ENCODE measurements at regions not wholly inside any gene's neighbourhood (a gene's known extent, or its start where the extent isn't known, plus 50 kb on each side); places are given as distances from the start of the nearest gene placed in this dataset.

DNA sequence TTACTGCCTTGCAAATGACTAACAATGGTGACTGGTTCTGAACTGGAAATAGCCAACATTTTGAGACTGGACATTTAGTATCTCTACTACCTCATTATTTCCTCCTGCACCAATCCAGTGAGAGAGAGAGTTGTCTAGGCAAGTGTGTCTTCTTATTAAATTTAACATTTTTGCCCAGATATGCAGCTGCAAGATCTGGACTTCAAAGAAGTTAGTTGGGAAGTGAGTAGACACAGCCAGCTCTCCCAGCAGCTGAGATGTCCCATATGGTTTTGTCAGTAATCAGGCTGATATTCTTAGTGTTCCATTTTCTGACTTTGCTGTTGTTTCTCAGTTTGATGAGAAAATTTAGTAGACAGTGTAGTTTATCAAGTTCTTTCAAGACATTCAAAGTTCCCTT is 1778.8 kb upstream of the CDH6 start:
- DNase-seq (ENCODE audit: low spot score) = no peak

GRCh38 chr5:29412979-29413378 is 1780.5 kb upstream of the CDH6 start:
- no peak for DNase-seq (ENCODE audit: low spot score)

DNA sequence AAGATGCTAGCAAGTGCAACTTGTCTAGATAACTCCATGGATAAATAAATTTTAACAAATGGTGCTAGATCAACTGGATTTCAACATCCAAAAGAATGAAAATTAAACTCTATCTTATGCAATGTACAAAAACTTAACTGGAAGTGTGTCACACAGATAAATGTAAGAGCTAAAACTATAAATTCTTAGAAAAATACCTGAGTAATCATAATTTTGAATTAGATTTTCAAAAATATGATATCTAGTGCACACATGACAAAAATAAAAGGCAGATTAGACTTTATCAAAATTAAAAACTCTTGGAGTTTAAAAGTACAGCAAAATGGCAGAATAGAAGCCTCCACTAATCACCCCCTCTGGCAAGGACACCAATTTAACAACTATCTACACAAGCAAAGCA is 1791.2 kb upstream of the CDH6 start:
- DNase-seq (ENCODE audit: low spot score) = no peak

DNA sequence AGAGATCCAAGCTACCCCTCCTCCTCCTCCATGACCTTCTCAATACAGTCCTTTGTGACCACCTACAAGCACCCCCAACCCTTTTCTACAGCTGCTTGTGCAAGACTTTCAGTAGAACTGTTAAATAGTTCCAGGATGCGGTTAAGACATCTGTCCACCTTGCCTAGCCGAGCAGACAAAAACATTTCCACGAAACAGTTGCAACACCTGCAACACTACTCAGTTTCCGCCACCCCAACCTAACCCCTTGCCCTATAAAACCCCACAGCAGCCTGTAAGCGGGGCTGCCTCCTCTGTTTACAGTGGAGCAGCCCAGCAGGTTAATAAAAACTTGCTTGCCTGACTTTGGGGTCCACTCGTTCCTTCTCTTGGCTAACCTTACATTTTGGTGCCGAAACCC is 1803.5 kb upstream of the CDH6 start:
- DNase-seq (ENCODE audit: low spot score) = no peak

- no peak for DNase-seq (ENCODE audit: low spot score)
Measured at GRCh38 chr5:29387384-29387783, 1806.1 kb upstream of the CDH6 start.

DNA sequence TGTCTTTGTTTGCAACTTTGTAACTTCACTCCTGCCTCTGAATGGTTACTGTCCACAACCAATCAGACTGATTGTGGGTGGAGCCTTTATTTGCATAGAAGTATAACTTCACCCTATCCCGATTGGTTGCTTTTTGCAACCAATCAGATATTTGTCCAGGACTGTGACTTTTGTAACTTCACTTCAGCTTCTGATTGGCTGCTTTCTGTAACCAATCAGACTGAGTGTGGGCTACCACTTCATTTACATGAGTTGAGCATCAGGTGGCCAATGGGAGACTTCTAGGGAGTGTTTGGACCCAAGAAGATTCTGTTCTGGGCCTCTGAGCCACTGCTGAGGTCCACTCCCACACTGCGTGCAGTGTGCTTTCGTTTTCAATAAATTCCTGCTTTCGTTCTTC is 1810.7 kb upstream of the CDH6 start:
- DNase-seq (ENCODE audit: low spot score) = no peak

GRCh38 chr5:29380029-29380428 is 1813.5 kb upstream of the CDH6 start:
- DNase-seq (ENCODE audit: low spot score) = no peak

DNA sequence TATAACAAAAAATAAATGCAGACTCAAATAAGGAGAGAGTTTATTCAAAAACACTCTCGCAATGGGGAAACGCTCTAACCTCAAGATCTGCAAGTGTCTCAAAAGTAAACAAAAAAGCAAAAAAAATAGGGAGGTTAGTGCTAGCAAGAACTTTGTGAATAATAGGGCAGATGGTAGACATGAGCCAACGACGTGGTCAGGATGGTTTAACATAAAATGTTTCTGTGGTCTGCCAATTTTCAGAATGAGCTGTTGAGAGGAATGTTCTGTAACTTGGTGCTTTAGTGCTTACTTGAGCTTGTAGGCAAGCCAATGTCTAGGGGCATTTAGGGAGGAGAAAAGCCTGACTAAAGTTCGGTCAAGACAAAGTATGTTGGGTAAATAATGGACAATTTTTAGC is 1813.9 kb upstream of the CDH6 start:
- DNase-seq (ENCODE audit: low spot score) = no peak

GRCh38 chr5:29378104-29378503 is 1815.4 kb upstream of the CDH6 start:
- no peak for DNase-seq (ENCODE audit: low spot score)

DNA sequence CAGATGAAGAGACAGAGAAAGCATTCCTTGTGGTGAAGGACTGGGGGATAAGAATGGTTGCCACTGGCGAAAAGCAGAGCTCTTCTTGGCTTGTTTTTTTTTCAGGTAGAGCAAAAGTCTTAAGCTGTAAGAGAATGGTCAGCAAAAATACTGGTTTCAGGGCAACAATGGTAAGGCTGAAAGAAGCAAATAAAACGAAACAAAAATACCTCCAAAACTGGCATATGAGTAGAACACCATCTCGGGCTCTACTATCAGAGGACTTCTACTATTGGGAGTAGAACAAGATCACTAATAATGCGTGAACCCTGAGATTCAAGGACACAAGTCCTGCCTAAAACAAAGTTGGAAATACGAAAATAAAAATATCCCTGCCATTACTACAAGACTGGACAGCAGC is 1823.2 kb upstream of the CDH6 start:
- no peak for DNase-seq (ENCODE audit: low spot score)

GRCh38 chr5:29367176-29367833 is 1826.2 kb upstream of the CDH6 start:
- DNase-seq (ENCODE audit: low spot score) = no peak

DNA sequence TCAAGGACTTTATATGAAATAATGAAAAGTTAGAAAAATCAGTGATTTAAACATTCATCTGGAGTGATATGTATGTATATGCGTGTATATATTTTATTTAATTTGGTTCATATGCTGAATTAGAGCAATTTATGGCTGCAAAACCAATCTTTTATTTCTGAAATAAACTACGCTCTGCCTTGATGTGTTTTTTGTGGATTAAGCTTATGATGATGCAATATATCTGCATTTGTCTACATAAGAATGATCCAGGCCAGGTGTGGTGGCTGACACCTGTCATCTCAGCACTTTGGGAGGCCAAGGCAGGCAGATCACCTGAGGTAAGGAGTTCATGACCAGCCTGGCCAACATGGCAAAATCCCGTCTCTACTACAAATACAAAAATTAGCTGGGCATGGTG is 1842.3 kb upstream of the CDH6 start:
- no peak for DNase-seq (ENCODE audit: low spot score)

GRCh38 chr5:29337030-29337429 is 1856.5 kb upstream of the CDH6 start:
- no peak for DNase-seq (ENCODE audit: low spot score)

DNA sequence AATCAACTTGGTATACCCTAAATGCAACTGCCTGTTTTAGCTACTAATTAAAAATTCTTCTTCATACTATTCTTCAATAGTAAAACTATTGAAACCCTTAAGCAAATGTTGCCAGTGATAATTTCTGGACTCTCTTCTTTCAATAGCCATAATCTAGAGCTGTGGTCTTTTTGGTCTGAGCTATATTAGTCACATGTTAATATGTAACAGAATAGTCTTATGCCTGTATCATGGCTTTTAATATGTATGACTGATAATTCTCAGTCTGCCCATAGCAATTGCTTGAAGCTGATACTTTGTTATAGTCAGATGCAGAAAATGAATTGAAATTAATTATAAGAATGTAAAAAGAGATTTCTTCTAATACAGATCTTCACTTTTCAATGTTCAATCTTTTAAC is 1871.9 kb upstream of the CDH6 start:
- DNase-seq (ENCODE audit: low spot score) = no peak

DNA sequence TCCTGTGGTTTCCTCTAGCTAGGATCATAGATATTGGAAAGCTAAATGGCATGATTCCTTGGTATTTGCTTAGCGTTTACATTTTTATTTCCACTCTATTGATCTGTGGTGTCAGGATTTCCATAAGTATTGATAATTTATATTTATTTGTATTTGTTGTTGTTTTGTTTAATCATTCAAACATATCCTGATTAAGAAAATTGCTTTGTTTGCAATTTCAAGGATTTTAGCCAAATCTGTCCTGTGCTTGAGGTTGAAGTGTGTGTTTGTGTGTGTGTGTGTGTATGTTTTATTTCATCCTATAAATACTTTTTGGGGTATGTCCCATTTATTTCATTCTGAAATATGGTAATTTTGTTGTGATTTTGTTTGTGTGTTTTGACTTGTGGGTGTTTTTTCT is 1884.1 kb upstream of the CDH6 start:
- no peak for DNase-seq (ENCODE audit: low spot score)

GRCh38 chr5:29307478-29307877 is 1886.0 kb upstream of the CDH6 start:
- DNase-seq (ENCODE audit: low spot score) = no peak

DNA sequence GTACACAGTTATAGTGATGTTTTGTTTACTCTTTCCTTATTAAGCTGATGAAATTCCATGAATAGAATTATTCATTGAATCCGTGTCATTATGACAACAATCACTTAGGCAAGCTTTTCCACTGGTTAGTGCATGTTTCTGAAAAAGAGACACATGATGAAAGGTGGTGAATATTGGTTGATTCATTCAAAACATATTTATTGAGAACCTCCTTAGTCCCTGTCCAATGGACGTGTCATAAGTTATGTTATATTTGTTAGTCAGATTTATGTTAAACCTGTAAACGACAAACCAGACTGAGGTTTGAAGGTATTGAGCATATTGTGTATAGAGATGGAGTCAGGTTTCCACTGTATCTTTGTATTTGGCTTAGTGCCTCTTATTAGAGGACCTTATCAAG is 1888.9 kb upstream of the CDH6 start:
- DNase-seq (ENCODE audit: low spot score) = no peak

DNA sequence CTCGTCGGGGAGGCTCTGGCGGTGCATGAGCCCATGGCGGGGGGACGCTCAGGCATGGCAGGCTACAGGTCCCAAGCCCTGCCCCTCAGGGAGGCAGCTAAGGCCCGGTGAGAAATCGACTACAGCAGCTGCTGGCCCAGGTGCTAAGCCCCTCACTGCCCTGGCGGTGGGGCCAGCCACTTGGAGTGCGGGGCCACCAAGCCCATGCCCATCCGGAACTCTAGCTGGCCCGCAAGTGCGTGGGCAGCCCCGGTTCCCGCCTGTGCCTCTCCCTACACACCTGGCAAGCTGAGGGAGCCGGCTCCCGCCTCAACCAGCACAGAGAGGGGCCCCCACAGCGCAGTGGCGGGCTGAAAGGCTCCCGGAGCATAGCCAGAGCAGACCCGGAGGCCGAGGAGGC is 1896.9 kb upstream of the CDH6 start:
- DNase-seq (ENCODE audit: low spot score) = no peak

GRCh38 chr5:29277642-29278041 is 1915.8 kb upstream of the CDH6 start:
- DNase-seq (ENCODE audit: low spot score) = no peak

DNA sequence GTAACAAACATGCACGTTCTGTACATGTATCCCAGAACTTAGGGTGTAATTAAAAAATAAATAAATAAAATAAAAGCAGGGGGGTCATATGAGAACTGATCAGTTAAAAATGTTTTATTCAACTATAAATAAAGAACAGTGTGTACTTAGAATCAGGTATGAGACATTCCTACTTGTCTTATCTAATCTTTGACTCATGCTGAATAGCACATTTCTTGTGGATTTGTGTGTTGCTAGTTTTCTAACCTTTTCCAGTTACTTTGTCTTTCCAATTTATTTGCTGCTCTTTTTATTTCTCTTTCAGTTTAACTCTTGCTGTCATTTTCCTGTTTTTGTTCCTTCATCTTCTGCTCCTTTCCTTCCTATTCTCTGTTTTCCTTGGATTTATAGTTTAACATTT is 1917.1 kb upstream of the CDH6 start:
- DNase-seq (ENCODE audit: low spot score) = no peak

DNA sequence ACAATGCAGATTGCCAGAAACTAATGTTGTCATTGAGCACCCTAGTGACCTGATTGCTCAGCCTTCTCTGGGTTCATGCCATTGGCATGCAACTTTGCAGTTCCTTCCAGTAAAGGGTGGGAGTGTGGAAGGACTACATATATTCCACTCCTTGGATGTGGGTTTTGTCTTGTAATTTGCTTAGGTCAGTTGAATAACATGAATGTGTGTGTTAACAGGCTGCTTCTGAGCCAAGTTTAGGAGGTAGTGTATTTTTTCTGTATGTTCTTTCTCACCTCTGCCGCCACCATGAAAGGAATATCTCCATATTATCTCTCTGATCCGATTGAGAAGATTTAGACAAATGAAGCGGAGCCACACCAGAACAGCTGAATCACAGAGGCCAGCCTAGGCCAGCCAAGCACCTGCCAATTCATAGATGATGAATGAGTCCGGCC is 1929.6 kb upstream of the CDH6 start:
- DNase-seq (ENCODE audit: low spot score) = no peak

DNA sequence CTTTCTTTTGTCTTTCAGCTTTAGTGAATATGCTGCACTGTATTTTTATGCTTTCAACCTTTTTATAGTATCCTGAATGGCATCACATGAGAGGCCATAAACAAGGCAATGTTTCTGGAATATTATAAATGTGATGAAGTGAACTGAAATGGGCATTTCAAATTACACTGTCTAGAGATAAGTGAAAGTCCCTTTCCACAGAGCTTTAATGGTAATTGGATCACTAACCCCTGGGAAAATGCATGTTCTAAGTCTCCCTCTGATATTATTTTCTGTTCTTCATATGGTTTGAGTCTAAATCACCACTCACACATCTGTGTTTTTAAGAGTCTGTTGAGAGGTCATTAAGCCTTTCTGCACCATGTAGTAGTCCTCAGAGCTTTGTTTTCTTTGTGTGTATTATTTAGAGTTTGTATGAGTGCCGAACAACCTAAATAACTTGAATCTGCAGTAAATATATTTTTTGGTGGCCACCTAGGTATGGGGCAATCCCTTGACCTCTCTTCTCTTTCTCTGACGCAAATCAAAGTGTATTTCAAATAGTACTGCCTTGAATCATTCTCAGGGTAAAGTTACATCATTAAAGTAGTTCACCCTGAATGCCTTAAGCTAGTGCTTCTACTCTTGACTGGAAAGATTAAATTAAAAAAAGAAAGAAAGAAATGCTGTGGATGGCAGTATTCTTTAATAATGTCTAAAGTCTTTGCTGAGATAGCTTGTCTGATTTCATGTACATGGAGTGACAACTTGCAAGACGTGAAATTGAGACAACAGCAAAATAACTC is 1931.0 kb upstream of the CDH6 start:
- no peak for DNase-seq (ENCODE audit: low spot score)

DNA sequence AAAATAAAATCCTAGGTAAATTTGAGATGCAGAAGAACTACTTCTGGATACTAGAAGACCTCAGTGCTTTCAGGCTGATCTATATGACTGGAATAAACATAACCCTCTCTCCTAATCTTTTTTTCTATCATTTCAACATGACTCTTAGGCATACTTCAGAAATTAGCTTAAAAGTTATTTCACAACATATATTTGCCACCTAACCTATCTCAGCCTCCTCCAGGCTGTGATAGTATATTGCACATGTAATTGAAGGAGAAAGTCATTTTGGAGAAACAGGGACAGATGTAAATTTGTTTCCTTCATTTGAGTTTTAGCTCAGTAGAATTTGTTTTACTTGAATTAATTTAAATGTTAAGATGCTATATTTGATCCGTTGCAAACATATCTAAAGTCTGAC is 1932.3 kb upstream of the CDH6 start:
- no peak for DNase-seq (ENCODE audit: low spot score)

GRCh38 chr5:29252390-29252789 is 1941.1 kb upstream of the CDH6 start:
- DNase-seq (ENCODE audit: low spot score) = no peak
